Hepatocyte (in vitro differentiated cells): ENCODE measurements at regions not wholly inside any gene's neighbourhood (a gene's known extent, or its start where the extent isn't known, plus 50 kb on each side); places are given as distances from the start of the nearest gene placed in this dataset.

Experiments used
- CTCF ChIP-seq: fragments of 200-600 bp; sonication (generic); IDR thresholded peaks from 2 replicates; pipeline ENCODE4 v1.5.1; 2016; ENCODE audit warnings: antibody characterized with exemption, mild to moderate bottlenecking; ENCODE audit not compliant: poor library complexity
- EZH2 ChIP-seq: fragments of 200-600 bp; sonication (generic); IDR thresholded peaks from 2 replicates; pipeline ENCODE4 v1.6.1; 2016; ENCODE audit warnings: antibody characterized with exemption, mild to moderate bottlenecking, borderline replicate concordance
- EZH2phosphoT487 ChIP-seq: fragments of 200-600 bp; sonication (generic); IDR thresholded peaks from one replicate; pipeline ENCODE4 v1.6.1; 2018; ENCODE audit warnings: antibody characterized with exemption, mild to moderate bottlenecking, low read depth, moderate library complexity; ENCODE audit not compliant: unreplicated experiment, severe bottlenecking

GRCh38 chr16:55955424-55955823 is 80.3 kb upstream of the CES5A start:
- no peak for TF ChIP-seq CTCF
- no peak for TF ChIP-seq EZH2
- TF ChIP-seq EZH2phosphoT487: no peak
